ENCODE measurements at regions not wholly inside any gene's neighbourhood (a gene's known extent, or its start where the extent isn't known, plus 50 kb on each side); places are given as distances from the start of the nearest gene placed in this dataset.

GRCh38 chr12:127582074-127582473, 684.9 kb upstream of the TMEM132C start:
- ChIA-PET CTCF (ENCODE audit: unreplicated experiment) (no interaction called here), POLR2A (no interaction called here)
- Histone ChIP-seq H3K4me2 (ENCODE audit: low read length) (no peak overlapping the region), H3K27ac (ENCODE audit: low read depth, low read length, poor library complexity, severe bottlenecking) (no peak overlapping the region), H3K4me3 (ENCODE audit: low read depth, low read length, poor library complexity, severe bottlenecking) (no peak overlapping the region), H3K36me3 (ENCODE audit: insufficient read depth, low read length) (no peaks in the 10 kb centered on the region), H2AFZ (ENCODE audit: low read length) (no peak overlapping the region), H3K9me3 (ENCODE audit: low read length) (no peaks in the 10 kb centered on the region), H3K79me2 (ENCODE audit: insufficient read depth, low read depth, low read length) (no peaks in the 10 kb centered on the region), H4K20me1 (ENCODE audit: insufficient read depth, low read length) (no peaks in the 10 kb centered on the region), H3K4me1 (ENCODE audit: insufficient read depth, low read length, poor library complexity, severe bottlenecking) (no peaks in the 10 kb centered on the region), H3K9me2 (ENCODE audit: insufficient read depth, low read length) (no peaks in the 10 kb centered on the region)
- TF ChIP-seq CTCF (conservative IDR thresholded peaks at IDR 0.05; ENCODE audit: low read length), result no peak
- no peak for TF ChIP-seq EZH2phosphoT487 (IDR thresholded peaks at IDR 0.05; ENCODE audit: borderline replicate concordance, low read depth, low read length)
- no TSS peak for BruUV-seq (replicated peaks)
- intact Hi-C loops (cut with micrococcal nuclease; ENCODE audit: unreplicated experiment), result no loop called here
- DNase-seq (ENCODE audit: low spot score), result no peak

- intact Hi-C loops (cut with micrococcal nuclease; ENCODE audit: unreplicated experiment), result no loop called here
- H3K9me2 ChIP-seq (ENCODE audit: insufficient read depth, low read length), result no peaks in the 10 kb centered on the region
- H3K4me3 ChIP-seq (ENCODE audit: low read depth, low read length, poor library complexity, severe bottlenecking), result no peak overlapping the region
- ChIA-PET CTCF (ENCODE audit: unreplicated experiment) (no interaction called here), POLR2A (interaction anchor here (1.1 kb wide), 1 partner anchor 109 kb away, joined by 3 read pairs; no protein-coding TSS in a partner anchor)
- no peaks in the 10 kb centered on the region for H3K36me3 ChIP-seq (ENCODE audit: insufficient read depth, low read length)
- H4K20me1 ChIP-seq (ENCODE audit: insufficient read depth, low read length), result no peaks in the 10 kb centered on the region
- no TSS peak for BruUV-seq (replicated peaks)
- H3K4me2 ChIP-seq (ENCODE audit: low read length), result no peak overlapping the region
- no peak overlapping the region for H2AFZ ChIP-seq (ENCODE audit: low read length)
- no peaks in the 10 kb centered on the region for H3K79me2 ChIP-seq (ENCODE audit: insufficient read depth, low read depth, low read length)
- H3K9me3 ChIP-seq (ENCODE audit: low read length), result no peaks in the 10 kb centered on the region
- H3K4me1 ChIP-seq (ENCODE audit: insufficient read depth, low read length, poor library complexity, severe bottlenecking), result no peaks in the 10 kb centered on the region
- no peak overlapping the region for H3K27ac ChIP-seq (ENCODE audit: low read depth, low read length, poor library complexity, severe bottlenecking)
- no peak for DNase-seq (ENCODE audit: low spot score)
- TF ChIP-seq EZH2phosphoT487 (IDR thresholded peaks at IDR 0.05; ENCODE audit: borderline replicate concordance, low read depth, low read length) (no peak), CTCF (conservative IDR thresholded peaks at IDR 0.05; ENCODE audit: low read length) (no peak)
These were observed 683.9 kb upstream of the TMEM132C start for GRCh38 chr12:127583041-127583440.

GRCh38 chr12:127588249-127588648, 678.7 kb upstream of the TMEM132C start:
- no TSS peak for BruUV-seq (replicated peaks)
- no peak overlapping the region for H3K4me3 ChIP-seq (ENCODE audit: low read depth, low read length, poor library complexity, severe bottlenecking)
- DNase-seq (ENCODE audit: low spot score), result no peak
- no peak overlapping the region for H3K27ac ChIP-seq (ENCODE audit: low read depth, low read length, poor library complexity, severe bottlenecking)
- ChIA-PET POLR2A (interaction anchor here (0.6 kb wide), 1 partner anchor 476 kb away, joined by 4 read pairs; no protein-coding TSS in a partner anchor), CTCF (ENCODE audit: unreplicated experiment) (no interaction called here)
- no peaks in the 10 kb centered on the region for H3K79me2 ChIP-seq (ENCODE audit: insufficient read depth, low read depth, low read length)
- no peaks in the 10 kb centered on the region for H3K36me3 ChIP-seq (ENCODE audit: insufficient read depth, low read length)
- intact Hi-C loops (cut with micrococcal nuclease; ENCODE audit: unreplicated experiment), result no loop called here
- no peaks in the 10 kb centered on the region for H3K4me1 ChIP-seq (ENCODE audit: insufficient read depth, low read length, poor library complexity, severe bottlenecking)
- no peak overlapping the region for H2AFZ ChIP-seq (ENCODE audit: low read length)
- no peak overlapping the region for H3K4me2 ChIP-seq (ENCODE audit: low read length)
- no peaks in the 10 kb centered on the region for H4K20me1 ChIP-seq (ENCODE audit: insufficient read depth, low read length)
- TF ChIP-seq CTCF (conservative IDR thresholded peaks at IDR 0.05; ENCODE audit: low read length) (no peak), EZH2phosphoT487 (IDR thresholded peaks at IDR 0.05; ENCODE audit: borderline replicate concordance, low read depth, low read length) (no peak)
- no peaks in the 10 kb centered on the region for H3K9me3 ChIP-seq (ENCODE audit: low read length)
- no peaks in the 10 kb centered on the region for H3K9me2 ChIP-seq (ENCODE audit: insufficient read depth, low read length)
